ENCODE measurements at regions not wholly inside any gene's neighbourhood (a gene's known extent, or its start where the extent isn't known, plus 50 kb on each side); places are given as distances from the start of the nearest gene placed in this dataset.

DNA sequence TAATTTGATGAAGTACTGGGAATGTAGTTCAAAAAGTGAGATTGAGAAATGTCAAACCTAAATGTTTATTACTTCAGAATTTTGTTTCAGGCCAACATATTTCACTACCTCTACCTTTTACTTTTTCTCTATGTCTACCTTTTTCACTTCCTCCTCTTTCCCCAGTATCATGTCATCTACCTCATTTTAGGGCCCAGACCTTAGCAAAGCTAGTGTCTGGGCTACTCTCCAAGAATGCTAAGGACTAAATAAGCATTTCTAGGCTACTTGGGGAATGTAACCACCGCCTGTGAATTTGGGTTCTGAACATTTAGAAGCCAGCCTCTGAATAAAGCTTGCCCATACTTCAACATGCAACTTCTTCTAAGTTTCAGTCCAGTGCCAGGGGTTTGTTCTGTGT lies 330.4 kb downstream of the SLC4A3 start:
- Histone ChIP-seq H3K4me1 (ENCODE audit: insufficient read depth, low read length) (no peaks in the 10 kb centered on the region), H3K4me2 (ENCODE audit: low read length) (no peak overlapping the region), H3K9ac (ENCODE audit: low read length) (no peak overlapping the region), H3K27me3 (ENCODE audit: insufficient read depth, low read length) (no peaks in the 10 kb centered on the region), H3K9me3 (ENCODE audit: insufficient read depth, low read depth, low read length) (no peaks in the 10 kb centered on the region), H3K27ac (ENCODE audit: low read depth, low read length) (no peak overlapping the region), H3K4me3 (ENCODE audit: insufficient read depth, low read depth, low read length) (no peak overlapping the region), H2AFZ (ENCODE audit: low read depth, low read length) (no peak overlapping the region), H3K36me3 (ENCODE audit: insufficient read depth, low read length) (no peaks in the 10 kb centered on the region), H4K20me1 (ENCODE audit: insufficient read depth, low read length) (no peaks in the 10 kb centered on the region), H3K79me2 (ENCODE audit: insufficient read depth, low read length) (no peaks in the 10 kb centered on the region)
- H3K4me1 Mint-ChIP-seq (ENCODE audit: low read depth, unreplicated experiment): no peaks in the 10 kb centered on the region
- no peak overlapping the region for H3K4me3 Mint-ChIP-seq (ENCODE audit: unreplicated experiment)
- no peak overlapping the region for H3K27ac Mint-ChIP-seq (ENCODE audit: unreplicated experiment)
- no peaks in the 10 kb centered on the region for H3K36me3 Mint-ChIP-seq (ENCODE audit: low read depth, unreplicated experiment)
- no peak for TF ChIP-seq EZH2 (IDR thresholded peaks at IDR 0.05; ENCODE audit: insufficient read depth, low read length)
- TF ChIP-seq, protein P1, sequence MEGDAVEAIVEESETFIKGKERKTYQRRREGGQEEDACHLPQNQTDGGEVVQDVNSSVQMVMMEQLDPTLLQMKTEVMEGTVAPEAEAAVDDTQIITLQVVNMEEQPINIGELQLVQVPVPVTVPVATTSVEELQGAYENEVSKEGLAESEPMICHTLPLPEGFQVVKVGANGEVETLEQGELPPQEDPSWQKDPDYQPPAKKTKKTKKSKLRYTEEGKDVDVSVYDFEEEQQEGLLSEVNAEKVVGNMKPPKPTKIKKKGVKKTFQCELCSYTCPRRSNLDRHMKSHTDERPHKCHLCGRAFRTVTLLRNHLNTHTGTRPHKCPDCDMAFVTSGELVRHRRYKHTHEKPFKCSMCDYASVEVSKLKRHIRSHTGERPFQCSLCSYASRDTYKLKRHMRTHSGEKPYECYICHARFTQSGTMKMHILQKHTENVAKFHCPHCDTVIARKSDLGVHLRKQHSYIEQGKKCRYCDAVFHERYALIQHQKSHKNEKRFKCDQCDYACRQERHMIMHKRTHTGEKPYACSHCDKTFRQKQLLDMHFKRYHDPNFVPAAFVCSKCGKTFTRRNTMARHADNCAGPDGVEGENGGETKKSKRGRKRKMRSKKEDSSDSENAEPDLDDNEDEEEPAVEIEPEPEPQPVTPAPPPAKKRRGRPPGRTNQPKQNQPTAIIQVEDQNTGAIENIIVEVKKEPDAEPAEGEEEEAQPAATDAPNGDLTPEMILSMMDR (IDR thresholded peaks at IDR 0.05; ENCODE audit: insufficient read depth, low read depth, low read length): no peak
- DNase-seq (ENCODE audit: low read depth) (peak; percentile 14), FAIRE-seq (no peak)
- H3K27me3 Mint-ChIP-seq (ENCODE audit: low read depth, unreplicated experiment): peaks cover 2% of the 10 kb centered on the region
- H3K9me3 Mint-ChIP-seq (ENCODE audit: unreplicated experiment): peaks cover 7% of the 10 kb centered on the region

DNA sequence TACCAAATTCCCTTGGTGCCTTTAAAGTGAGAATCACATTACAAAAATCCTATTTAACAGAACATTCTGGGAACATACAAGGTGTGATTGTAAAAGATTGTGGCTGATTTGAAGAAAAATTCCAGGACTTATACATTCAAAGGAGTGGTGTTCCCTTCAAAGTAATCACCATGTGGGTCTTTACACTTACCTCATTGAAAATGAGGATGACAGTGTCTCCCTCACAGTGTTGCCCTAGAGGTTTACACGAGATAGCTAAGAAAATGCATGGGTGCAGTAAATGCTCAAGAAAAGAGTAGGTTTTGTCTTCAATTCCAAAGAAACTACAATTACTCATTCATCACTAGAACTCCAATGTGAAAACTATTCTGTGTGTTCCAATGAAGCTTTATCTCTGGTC lies 331.5 kb downstream of the SLC4A3 start:
- FAIRE-seq: no peak

DNA sequence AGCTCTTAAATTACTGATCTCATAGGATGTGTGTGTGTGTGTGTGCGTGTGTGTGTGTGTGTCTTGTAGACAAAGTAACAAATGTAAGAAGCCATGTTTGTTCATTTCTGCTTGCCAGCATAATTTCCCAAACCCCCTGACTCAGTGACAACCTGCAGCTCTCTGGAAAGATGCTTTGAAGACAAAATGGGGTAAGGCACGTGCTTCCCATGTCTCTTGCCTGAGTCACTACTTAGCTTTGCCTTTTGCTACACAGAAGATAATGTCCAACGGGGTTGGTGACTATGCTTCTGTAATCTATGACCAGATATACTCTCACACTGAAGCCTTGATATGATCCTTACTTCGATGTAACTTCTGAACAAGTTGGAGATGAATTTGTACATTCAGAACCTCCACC lies 332.0 kb downstream of the SLC4A3 start:
- Mint-ChIP-seq H3K4me1 (ENCODE audit: low read depth, unreplicated experiment) (no peaks in the 10 kb centered on the region), H3K27ac (ENCODE audit: unreplicated experiment) (no peak overlapping the region), H3K9me3 (ENCODE audit: unreplicated experiment) (peaks cover 9% of the 10 kb centered on the region), H3K4me3 (ENCODE audit: unreplicated experiment) (no peak overlapping the region), H3K36me3 (ENCODE audit: low read depth, unreplicated experiment) (no peaks in the 10 kb centered on the region), H3K27me3 (ENCODE audit: low read depth, unreplicated experiment) (peaks cover 6% of the 10 kb centered on the region)
- no peak for TF ChIP-seq EZH2 (IDR thresholded peaks at IDR 0.05; ENCODE audit: insufficient read depth, low read length)
- TF ChIP-seq, protein P1 (IDR thresholded peaks at IDR 0.05; ENCODE audit: insufficient read depth, low read depth, low read length): no peak
- no peaks in the 10 kb centered on the region for H3K9me3 ChIP-seq (ENCODE audit: insufficient read depth, low read depth, low read length)
- no peaks in the 10 kb centered on the region for H4K20me1 ChIP-seq (ENCODE audit: insufficient read depth, low read length)
- DNase-seq (ENCODE audit: low read depth): peak; percentile 59
- no peak overlapping the region for H3K9ac ChIP-seq (ENCODE audit: low read length)
- H3K27me3 ChIP-seq (ENCODE audit: insufficient read depth, low read length): no peaks in the 10 kb centered on the region
- no peaks in the 10 kb centered on the region for H3K79me2 ChIP-seq (ENCODE audit: insufficient read depth, low read length)
- no peaks in the 10 kb centered on the region for H3K36me3 ChIP-seq (ENCODE audit: insufficient read depth, low read length)
- no peak overlapping the region for H3K27ac ChIP-seq (ENCODE audit: low read depth, low read length)
- H3K4me2 ChIP-seq (ENCODE audit: low read length): no peak overlapping the region
- no peak overlapping the region for H3K4me3 ChIP-seq (ENCODE audit: insufficient read depth, low read depth, low read length)
- H3K4me1 ChIP-seq (ENCODE audit: insufficient read depth, low read length): no peaks in the 10 kb centered on the region
- no peak overlapping the region for H2AFZ ChIP-seq (ENCODE audit: low read depth, low read length)
- peak; percentile 9 for FAIRE-seq

More for the DNA sequence above, 331.5 kb downstream of the SLC4A3 start:
- TF ChIP-seq, protein P1 (IDR thresholded peaks at IDR 0.05; ENCODE audit: insufficient read depth, low read depth, low read length): no peak
- TF ChIP-seq EZH2 (IDR thresholded peaks at IDR 0.05; ENCODE audit: insufficient read depth, low read length): no peak
- Mint-ChIP-seq H3K4me3 (ENCODE audit: unreplicated experiment) (no peak overlapping the region), H3K36me3 (ENCODE audit: low read depth, unreplicated experiment) (no peaks in the 10 kb centered on the region), H3K27me3 (ENCODE audit: low read depth, unreplicated experiment) (peaks cover 6% of the 10 kb centered on the region), H3K27ac (ENCODE audit: unreplicated experiment) (no peak overlapping the region), H3K9me3 (ENCODE audit: unreplicated experiment) (peaks cover 9% of the 10 kb centered on the region), H3K4me1 (ENCODE audit: low read depth, unreplicated experiment) (no peaks in the 10 kb centered on the region)
- Histone ChIP-seq H3K79me2 (ENCODE audit: insufficient read depth, low read length) (no peaks in the 10 kb centered on the region), H3K9ac (ENCODE audit: low read length) (no peak overlapping the region), H2AFZ (ENCODE audit: low read depth, low read length) (no peak overlapping the region), H3K9me3 (ENCODE audit: insufficient read depth, low read depth, low read length) (no peaks in the 10 kb centered on the region), H3K36me3 (ENCODE audit: insufficient read depth, low read length) (no peaks in the 10 kb centered on the region), H4K20me1 (ENCODE audit: insufficient read depth, low read length) (no peaks in the 10 kb centered on the region), H3K27me3 (ENCODE audit: insufficient read depth, low read length) (no peaks in the 10 kb centered on the region), H3K4me3 (ENCODE audit: insufficient read depth, low read depth, low read length) (no peak overlapping the region), H3K27ac (ENCODE audit: low read depth, low read length) (no peak overlapping the region), H3K4me2 (ENCODE audit: low read length) (no peak overlapping the region), H3K4me1 (ENCODE audit: insufficient read depth, low read length) (no peaks in the 10 kb centered on the region)
- no peak for DNase-seq (ENCODE audit: low read depth)
